Glutamatergic neuron (in vitro differentiated cells): ENCODE measurements at regions not wholly inside any gene's neighbourhood (a gene's known extent, or its start where the extent isn't known, plus 50 kb on each side); places are given as distances from the start of the nearest gene placed in this dataset.

Experiments used
- DNase-seq: peaks from one replicate; pipeline ENCODE4 v3.0.0; 2022
- H3K27ac Mint-ChIP-seq: one replicate; pipeline ENCODE4 v1.8.0; 2020; ENCODE audit warnings: mild to moderate bottlenecking, mixed read lengths, inconsistent platforms; ENCODE audit not compliant: unreplicated experiment
- H3K27me3 Mint-ChIP-seq: one replicate; pipeline ENCODE4 v1.8.0; 2020; ENCODE audit warnings: mild to moderate bottlenecking, moderate library complexity, mixed read lengths, inconsistent platforms; ENCODE audit not compliant: unreplicated experiment
- H3K36me3 Mint-ChIP-seq: one replicate; pipeline ENCODE4 v1.8.0; 2020; ENCODE audit warnings: mild to moderate bottlenecking, mixed read lengths, inconsistent platforms; ENCODE audit not compliant: unreplicated experiment
- H3K4me1 Mint-ChIP-seq: one replicate; pipeline ENCODE4 v1.8.0; 2020; ENCODE audit warnings: mild to moderate bottlenecking, low read depth, mixed read lengths, inconsistent platforms; ENCODE audit not compliant: unreplicated experiment
- H3K4me3 Mint-ChIP-seq: one replicate; pipeline ENCODE4 v1.8.0; 2020; ENCODE audit warnings: mild to moderate bottlenecking, mixed read lengths, inconsistent platforms; ENCODE audit not compliant: unreplicated experiment
- H3K9me3 Mint-ChIP-seq: one replicate; pipeline ENCODE4 v1.8.0; 2020; ENCODE audit warnings: mild to moderate bottlenecking, moderate library complexity, mixed read lengths, inconsistent platforms; ENCODE audit not compliant: unreplicated experiment
- CTCF ChIP-seq: fragments of 200-600 bp; sonication (generic); IDR thresholded peaks from one replicate; pipeline ENCODE4 v1.5.0; 2021; ENCODE audit not compliant: partially characterized antibody, unreplicated experiment

- Mint-ChIP-seq H3K4me3 (no peak overlapping the region), H3K27me3 (peaks cover 7% of the 10 kb centered on the region), H3K36me3 (no peaks in the 10 kb centered on the region), H3K4me1 (peaks cover 14% of the 10 kb centered on the region), H3K27ac (no peak overlapping the region), H3K9me3 (no peaks in the 10 kb centered on the region)
- TF ChIP-seq CTCF = no peak
- no peak for DNase-seq
Observed at GRCh38 chr6:108746836-108747575, 101.2 kb upstream of the ARMC2 start.

- Mint-ChIP-seq H3K4me1 (peaks cover 20% of the 10 kb centered on the region), H3K27me3 (peaks cover 7% of the 10 kb centered on the region), H3K27ac (no peak overlapping the region), H3K4me3 (no peak overlapping the region), H3K9me3 (no peaks in the 10 kb centered on the region), H3K36me3 (no peaks in the 10 kb centered on the region)
- DNase-seq = no peak
- TF ChIP-seq CTCF = no peak
Observed at GRCh38 chr6:108748055-108748454, 100.2 kb upstream of the ARMC2 start.

- Mint-ChIP-seq H3K27ac (no peak overlapping the region), H3K27me3 (peaks cover 7% of the 10 kb centered on the region), H3K4me1 (peaks cover 25% of the 10 kb centered on the region), H3K36me3 (no peaks in the 10 kb centered on the region), H3K9me3 (no peaks in the 10 kb centered on the region), H3K4me3 (no peak overlapping the region)
- no peak for TF ChIP-seq CTCF
- DNase-seq = no peak
Observed at GRCh38 chr6:108748959-108749358, 99.3 kb upstream of the ARMC2 start.

- no peak overlapping the region for H3K27ac Mint-ChIP-seq
- no peak overlapping the region for H3K4me3 Mint-ChIP-seq
- no peak for TF ChIP-seq CTCF
- no peaks in the 10 kb centered on the region for H3K9me3 Mint-ChIP-seq
- peaks cover 11% of the 10 kb centered on the region for H3K4me1 Mint-ChIP-seq
- no peaks in the 10 kb centered on the region for H3K36me3 Mint-ChIP-seq
- no peak for DNase-seq
- H3K27me3 Mint-ChIP-seq = peaks cover 2% of the 10 kb centered on the region
Observed at GRCh38 chr6:108750801-108751200, 97.4 kb upstream of the ARMC2 start.

GRCh38 chr6:108751282-108751681 is 96.9 kb upstream of the ARMC2 start:
- no peak for DNase-seq
- Mint-ChIP-seq H3K27ac (no peak overlapping the region), H3K4me3 (no peak overlapping the region), H3K9me3 (no peaks in the 10 kb centered on the region), H3K4me1 (peaks cover 11% of the 10 kb centered on the region), H3K27me3 (peaks cover 2% of the 10 kb centered on the region), H3K36me3 (no peaks in the 10 kb centered on the region)
- no peak for TF ChIP-seq CTCF
